K562 (cell line): ENCODE measurements at regions not wholly inside any gene's neighbourhood (a gene's known extent, or its start where the extent isn't known, plus 50 kb on each side); places are given as distances from the start of the nearest gene placed in this dataset.

Source experiments
- CTCF ChIP-seq, 3 experiments: IDR thresholded peaks in 2 of 3; conservative IDR thresholded peaks in 1 of 3; 2 replicates each; pipeline ENCODE4 v1.5.1; 2011 to 2012; ENCODE audit warnings: low read length in 3 of 3, mild to moderate bottlenecking in 3 of 3, control low read depth in 2 of 3, improper control_type of control experiment in 1 of 3, inconsistent platforms in 1 of 3, low read depth in 1 of 3, mixed read lengths in 1 of 3, moderate library complexity in 1 of 3; ENCODE audit not compliant: insufficient read depth in 2 of 3
- ETV6 ChIP-seq, 3 experiments: fragments of 150-350 bp in 1 of 3; sonication (generic) in 1 of 3; formaldehyde crosslinking in 1 of 3; IDR thresholded peaks; 2 replicates each; pipeline versions ENCODE4 v1.6.1 to v1.8.0; 2014 to 2022; ENCODE audit warnings: borderline replicate concordance in 2 of 3, low read depth in 2 of 3, antibody characterized with exemption in 1 of 3, low read length in 1 of 3, mild to moderate bottlenecking in 1 of 3, missing genetic modification reagents in 1 of 3
- MNT ChIP-seq, 2 experiments: fragments of 450-650 bp; conservative IDR thresholded peaks; 2 replicates each; pipeline ENCODE4 v1.6.1; 2017; ENCODE audit warnings: mild to moderate bottlenecking in 2 of 2, moderate library complexity in 2 of 2
- NFRKB ChIP-seq: fragments of 450-650 bp; IDR thresholded peaks from 2 replicates; pipeline ENCODE4 v1.6.1; 2016; ENCODE audit warnings: low read depth
- TF ChIP-seq, protein P1 (sequence below): fragments of 250-450 bp; sonication (Bioruptor Pico); IDR thresholded peaks from 2 replicates; pipeline ENCODE4 v1.4.0; 2020; ENCODE audit warnings: mild to moderate bottlenecking
- TF ChIP-seq, protein P2 (sequence below): fragments of 250-450 bp; sonication (Bioruptor Pico); IDR thresholded peaks from 2 replicates; pipeline ENCODE4 v1.8.0; 2021; ENCODE audit warnings: moderate library complexity, mild to moderate bottlenecking, inconsistent platforms

DNA sequence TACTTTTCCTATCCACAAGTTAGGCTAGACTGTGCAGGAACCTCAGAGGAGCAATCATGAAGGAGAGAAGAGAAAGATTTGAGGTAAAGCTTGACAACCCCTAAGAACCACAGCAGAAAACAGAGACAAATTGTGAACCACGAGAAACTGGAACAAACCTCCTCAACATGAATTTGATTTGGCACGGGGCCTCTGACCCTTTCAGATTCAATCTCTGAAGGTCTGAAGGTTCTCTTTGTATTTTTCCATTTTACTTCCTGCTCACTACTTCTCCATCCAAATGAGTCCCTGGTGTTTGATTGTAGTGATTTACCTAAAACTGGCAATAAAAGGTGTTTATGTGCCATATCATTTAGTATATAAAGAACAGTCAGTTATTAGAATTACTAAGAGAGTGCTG lies 126.1 kb upstream of the STXBP5 start:
- TF ChIP-seq ETV6 (IDR thresholded peaks at IDR 0.05; ENCODE audit: borderline replicate concordance in 1 of 2, low read depth in 2 of 2, low read length in 1 of 2) = no peak
- no peak for TF ChIP-seq ETV6 (CRISPR knock-in tag; IDR thresholded peaks at IDR 0.05; ENCODE audit: borderline replicate concordance)
- no peak for TF ChIP-seq MNT (conservative IDR thresholded peaks at IDR 0.05)
- TF ChIP-seq, protein P1, sequence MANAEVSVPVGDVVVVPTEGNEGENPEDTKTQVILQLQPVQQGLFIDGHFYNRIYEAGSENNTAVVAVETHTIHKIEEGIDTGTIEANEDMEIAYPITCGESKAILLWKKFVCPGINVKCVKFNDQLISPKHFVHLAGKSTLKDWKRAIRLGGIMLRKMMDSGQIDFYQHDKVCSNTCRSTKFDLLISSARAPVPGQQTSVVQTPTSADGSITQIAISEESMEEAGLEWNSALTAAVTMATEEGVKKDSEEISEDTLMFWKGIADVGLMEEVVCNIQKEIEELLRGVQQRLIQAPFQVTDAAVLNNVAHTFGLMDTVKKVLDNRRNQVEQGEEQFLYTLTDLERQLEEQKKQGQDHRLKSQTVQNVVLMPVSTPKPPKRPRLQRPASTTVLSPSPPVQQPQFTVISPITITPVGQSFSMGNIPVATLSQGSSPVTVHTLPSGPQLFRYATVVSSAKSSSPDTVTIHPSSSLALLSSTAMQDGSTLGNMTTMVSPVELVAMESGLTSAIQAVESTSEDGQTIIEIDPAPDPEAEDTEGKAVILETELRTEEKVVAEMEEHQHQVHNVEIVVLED (CRISPR knock-in tag) = no peak
- TF ChIP-seq CTCF (IDR thresholded peaks at IDR 0.05 in 2 of 3, conservative IDR thresholded peaks at IDR 0.05 in 1 of 3; ENCODE audit: insufficient read depth in 2 of 3, low read depth in 1 of 3, low read length in 3 of 3) = no peak
- TF ChIP-seq, protein P2, sequence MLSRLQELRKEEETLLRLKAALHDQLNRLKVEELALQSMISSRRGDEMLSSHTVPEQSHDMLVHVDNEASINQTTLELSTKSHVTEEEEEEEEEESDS (CRISPR knock-in tag) = no peak
- no peak for TF ChIP-seq NFRKB
